Chondrocyte (in vitro differentiated cells): ENCODE measurements at regions not wholly inside any gene's neighbourhood (a gene's known extent, or its start where the extent isn't known, plus 50 kb on each side); places are given as distances from the start of the nearest gene placed in this dataset.
"Not testable (repeated sequence)": the region's sequence is repeated elsewhere in the genome, so short reads cannot be mapped to it uniquely, and the experiment has no call there.

ENCODE experiments used
- DNase-seq: peaks from one replicate; pipeline ENCODE4 v3.0.0; 2021; ENCODE audit warnings: mixed read lengths, low spot score
- H3K27ac Mint-ChIP-seq: one replicate; pipeline ENCODE4 v1.8.0; 2021; ENCODE audit warnings: mild to moderate bottlenecking, moderate library complexity, mixed read lengths; ENCODE audit not compliant: unreplicated experiment
- H3K27me3 Mint-ChIP-seq: 2 replicates; pipeline ENCODE4 v1.8.0; 2021; ENCODE audit warnings: low read depth, mixed read lengths
- H3K36me3 Mint-ChIP-seq: 2 replicates; pipeline ENCODE4 v1.8.0; 2021; ENCODE audit warnings: low read depth, mixed read lengths
- H3K4me1 Mint-ChIP-seq: 2 replicates; pipeline ENCODE4 v1.8.0; 2021; ENCODE audit warnings: low read depth, mild to moderate bottlenecking, mixed read lengths
- H3K4me3 Mint-ChIP-seq: one replicate; pipeline ENCODE4 v1.8.0; 2021; ENCODE audit warnings: mild to moderate bottlenecking, moderate library complexity, mixed read lengths; ENCODE audit not compliant: unreplicated experiment
- H3K9me3 Mint-ChIP-seq: 2 replicates; pipeline ENCODE4 v1.8.0; 2021; ENCODE audit warnings: low read depth, mixed read lengths
- TF ChIP-seq, protein P1 (sequence below): fragments of 200-600 bp; sonication (generic); IDR thresholded peaks from 2 replicates; pipeline ENCODE4 v1.5.0; 2021; ENCODE audit warnings: antibody characterized with exemption, mild to moderate bottlenecking, moderate library complexity

DNA sequence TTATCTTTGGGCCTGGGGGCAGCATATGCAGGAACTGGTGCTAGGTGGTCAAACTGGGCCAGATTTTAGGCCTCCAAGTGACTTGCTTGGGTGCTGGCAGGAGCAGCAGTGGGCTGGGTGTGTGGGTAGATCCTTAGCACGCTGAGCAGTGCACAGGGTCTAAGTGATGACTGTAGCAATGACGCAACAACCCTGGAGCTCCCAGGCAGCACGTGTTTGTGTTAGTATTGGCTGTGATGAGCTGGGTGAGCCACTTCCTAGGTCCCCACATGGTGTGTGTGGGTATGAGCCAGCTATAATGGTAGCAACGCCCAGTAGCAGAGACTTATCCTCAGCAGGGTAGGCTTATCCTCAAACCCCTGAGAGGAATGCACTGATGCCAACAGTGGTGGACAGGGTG, 570.6 kb upstream of the ROBO1 start:
- DNase-seq: no peak
- TF ChIP-seq, protein P1, sequence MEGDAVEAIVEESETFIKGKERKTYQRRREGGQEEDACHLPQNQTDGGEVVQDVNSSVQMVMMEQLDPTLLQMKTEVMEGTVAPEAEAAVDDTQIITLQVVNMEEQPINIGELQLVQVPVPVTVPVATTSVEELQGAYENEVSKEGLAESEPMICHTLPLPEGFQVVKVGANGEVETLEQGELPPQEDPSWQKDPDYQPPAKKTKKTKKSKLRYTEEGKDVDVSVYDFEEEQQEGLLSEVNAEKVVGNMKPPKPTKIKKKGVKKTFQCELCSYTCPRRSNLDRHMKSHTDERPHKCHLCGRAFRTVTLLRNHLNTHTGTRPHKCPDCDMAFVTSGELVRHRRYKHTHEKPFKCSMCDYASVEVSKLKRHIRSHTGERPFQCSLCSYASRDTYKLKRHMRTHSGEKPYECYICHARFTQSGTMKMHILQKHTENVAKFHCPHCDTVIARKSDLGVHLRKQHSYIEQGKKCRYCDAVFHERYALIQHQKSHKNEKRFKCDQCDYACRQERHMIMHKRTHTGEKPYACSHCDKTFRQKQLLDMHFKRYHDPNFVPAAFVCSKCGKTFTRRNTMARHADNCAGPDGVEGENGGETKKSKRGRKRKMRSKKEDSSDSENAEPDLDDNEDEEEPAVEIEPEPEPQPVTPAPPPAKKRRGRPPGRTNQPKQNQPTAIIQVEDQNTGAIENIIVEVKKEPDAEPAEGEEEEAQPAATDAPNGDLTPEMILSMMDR: no peak
- Mint-ChIP-seq H3K9me3 (peaks cover 7% of the 10 kb centered on the region), H3K36me3 (peaks cover 2% of the 10 kb centered on the region), H3K27me3 (no peaks in the 10 kb centered on the region), H3K27ac (no peak overlapping the region), H3K4me3 (no peak overlapping the region), H3K4me1 (no peaks in the 10 kb centered on the region)

DNA sequence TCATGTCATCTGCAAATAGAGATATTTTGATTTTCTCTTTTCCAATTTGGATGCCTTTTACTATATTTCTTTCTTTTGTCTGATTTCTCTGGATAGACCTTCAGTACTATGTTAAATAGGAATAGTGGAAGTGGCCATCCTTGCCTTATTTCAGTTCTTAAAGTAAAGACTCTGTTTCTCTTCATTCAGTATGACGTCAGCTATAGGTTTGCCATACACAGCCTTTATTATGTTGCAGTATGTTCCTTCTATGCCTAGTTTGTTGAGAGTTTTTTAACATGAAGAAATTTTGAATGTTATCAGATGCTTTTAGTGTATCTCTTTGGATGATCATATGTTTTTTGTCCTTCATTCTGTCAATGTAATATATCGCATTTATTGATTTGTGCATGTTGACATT, 566.7 kb upstream of the ROBO1 start:
- H3K27ac Mint-ChIP-seq: no peak overlapping the region
- no peak overlapping the region for H3K4me3 Mint-ChIP-seq
- no peak for DNase-seq
- H3K27me3 Mint-ChIP-seq: no peaks in the 10 kb centered on the region
- TF ChIP-seq, protein P1: no peak
- H3K36me3 Mint-ChIP-seq: peaks cover 2% of the 10 kb centered on the region
- H3K4me1 Mint-ChIP-seq: no peaks in the 10 kb centered on the region
- H3K9me3 Mint-ChIP-seq: peaks cover 7% of the 10 kb centered on the region

DNA sequence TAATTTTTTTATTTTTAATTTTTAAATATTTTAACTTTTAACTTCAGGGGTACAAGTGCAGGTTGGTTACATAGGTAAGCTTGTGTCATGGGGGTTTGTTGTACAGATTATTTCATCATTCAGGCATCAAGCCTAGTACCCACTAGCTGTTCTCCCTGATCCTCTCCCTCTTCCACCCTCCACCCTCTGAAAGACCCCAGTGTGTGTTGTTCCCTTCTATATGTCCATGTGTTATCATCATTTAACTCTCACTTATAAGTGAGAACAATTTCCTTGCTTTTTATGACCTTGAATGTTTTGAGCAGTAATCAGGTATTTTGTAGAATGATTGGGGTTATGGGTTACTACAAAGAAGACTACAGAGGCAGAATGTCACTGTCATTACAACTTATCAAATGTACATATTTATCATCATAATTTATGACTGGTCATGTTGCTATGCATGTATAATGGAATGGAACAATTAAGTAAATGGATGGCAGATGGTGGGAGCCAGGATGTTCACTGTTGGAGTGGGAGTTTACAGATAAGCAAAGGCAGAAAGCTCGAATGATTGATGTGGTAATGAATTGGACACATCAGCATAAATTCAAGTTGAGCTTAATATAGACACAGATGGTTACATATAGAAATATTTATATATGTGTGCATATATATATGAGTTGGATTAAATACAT, 563.8 kb upstream of the ROBO1 start:
- Mint-ChIP-seq H3K4me3 (no peak overlapping the region), H3K9me3 (peaks cover 7% of the 10 kb centered on the region), H3K27ac (no peak overlapping the region), H3K4me1 (no peaks in the 10 kb centered on the region), H3K27me3 (no peaks in the 10 kb centered on the region), H3K36me3 (peaks cover 2% of the 10 kb centered on the region)
- no peak for DNase-seq
- TF ChIP-seq, protein P1: no peak

DNA sequence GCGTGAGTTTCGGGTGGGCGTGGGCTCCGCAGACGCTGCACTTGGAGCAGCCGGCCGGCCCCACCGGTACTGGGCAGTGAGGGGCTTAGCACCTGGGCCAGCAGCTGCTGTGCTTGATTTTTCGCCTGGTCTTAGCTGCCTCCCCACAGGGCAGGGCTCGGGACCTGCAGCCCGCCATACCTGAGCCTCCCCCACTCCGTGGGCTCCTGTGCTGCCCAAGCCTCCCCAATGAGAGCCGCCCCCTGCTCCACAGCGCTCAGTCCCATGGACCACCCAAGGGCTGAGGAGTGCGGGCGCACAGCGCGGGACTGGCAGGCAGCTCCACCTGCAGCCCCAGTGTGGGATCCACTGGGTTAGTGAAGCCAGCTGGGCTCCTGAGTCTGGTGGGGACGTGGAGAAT, 546.7 kb upstream of the ROBO1 start:
- peaks cover 20% of the 10 kb centered on the region for H3K9me3 Mint-ChIP-seq
- H3K4me1 Mint-ChIP-seq, DNase-seq, H3K27me3 Mint-ChIP-seq, H3K4me3 Mint-ChIP-seq, H3K36me3 Mint-ChIP-seq, H3K27ac Mint-ChIP-seq: not testable (repeated sequence)

DNA sequence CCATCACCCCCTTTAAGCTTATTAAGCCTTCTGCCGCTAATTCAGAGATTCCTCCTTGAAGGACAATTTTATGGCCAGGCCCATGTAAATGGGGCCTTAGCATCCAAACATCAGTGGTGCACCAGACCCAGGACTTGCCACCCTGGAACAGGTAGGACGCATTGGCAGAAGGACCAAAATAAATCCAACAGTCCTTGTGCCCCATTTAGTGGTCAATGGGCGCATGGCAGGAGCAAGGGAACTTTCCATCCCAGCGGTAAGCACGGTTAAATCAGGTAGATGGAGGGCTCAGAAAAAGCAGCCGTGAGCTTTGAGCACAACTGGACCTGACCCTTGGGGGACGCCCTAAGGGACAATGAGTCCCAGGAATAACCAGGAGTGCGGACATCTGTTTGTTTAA, 540.8 kb upstream of the ROBO1 start:
- Mint-ChIP-seq H3K27me3 (no peaks in the 10 kb centered on the region), H3K4me3 (no peak overlapping the region), H3K27ac (no peak overlapping the region), H3K9me3 (peaks cover 3% of the 10 kb centered on the region), H3K36me3 (no peaks in the 10 kb centered on the region), H3K4me1 (no peaks in the 10 kb centered on the region)
- no peak for DNase-seq
- TF ChIP-seq, protein P1: no peak

DNA sequence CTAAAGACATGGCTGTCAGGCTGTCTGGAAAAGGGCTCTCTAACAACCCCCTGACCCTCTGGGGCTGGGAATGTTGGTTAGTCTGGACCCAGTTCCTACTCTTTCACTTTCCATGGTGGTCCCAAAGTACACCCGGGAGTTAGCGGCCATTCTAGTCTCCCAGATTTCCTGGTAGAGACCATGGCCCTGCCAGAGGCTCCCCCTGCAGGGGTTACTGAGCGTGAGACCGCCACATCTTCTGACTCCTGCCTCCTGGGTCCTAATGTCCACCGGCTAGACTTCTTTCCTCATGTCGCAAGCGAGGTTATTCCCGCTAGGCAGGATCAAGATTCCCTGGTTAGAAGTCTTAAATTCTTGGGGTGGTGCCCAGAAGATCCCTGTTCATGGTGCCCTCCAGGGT, 540.0 kb upstream of the ROBO1 start:
- TF ChIP-seq, protein P1: no peak
- DNase-seq: no peak
- H3K27ac Mint-ChIP-seq: no peak overlapping the region
- no peaks in the 10 kb centered on the region for H3K36me3 Mint-ChIP-seq
- H3K9me3 Mint-ChIP-seq: no peaks in the 10 kb centered on the region
- no peaks in the 10 kb centered on the region for H3K27me3 Mint-ChIP-seq
- no peak overlapping the region for H3K4me3 Mint-ChIP-seq
- no peaks in the 10 kb centered on the region for H3K4me1 Mint-ChIP-seq
